Middle frontal gyrus (tissue), 1 donor: ENCODE measurements at regions not wholly inside any gene's neighbourhood (a gene's known extent, or its start where the extent isn't known, plus 50 kb on each side); places are given as distances from the start of the nearest gene placed in this dataset.
A peak's percentile ranks its signal among the peaks of the same experiment; 100 is the strongest.
"Not testable (repeated sequence)": the region's sequence is repeated elsewhere in the genome, so short reads cannot be mapped to it uniquely, and the experiment has no call there.

Experiments used
- DNase-seq: peaks from one replicate; pipeline ENCODE4 v3.0.0-alpha.2; 2015; ENCODE audit warnings: low spot score; ENCODE audit errors: extremely low spot score

GRCh38 chr12:74595696-74596095 lies 58.1 kb downstream of the ATXN7L3B start:
- no peak for DNase-seq

GRCh38 chr12:74598819-74599218 lies 61.2 kb downstream of the ATXN7L3B start:
- DNase-seq = no peak

- no peak for DNase-seq
These were observed 62.3 kb downstream of the ATXN7L3B start for GRCh38 chr12:74599932-74600331.

- not testable (repeated sequence) for DNase-seq
These were observed 63.2 kb downstream of the ATXN7L3B start for GRCh38 chr12:74600817-74601216.

- no peak for DNase-seq
These were observed 65.4 kb downstream of the ATXN7L3B start for GRCh38 chr12:74602881-74603672.

- no peak for DNase-seq
These were observed 70.7 kb downstream of the ATXN7L3B start for GRCh38 chr12:74608231-74608775.

GRCh38 chr12:74610711-74611110 lies 73.1 kb downstream of the ATXN7L3B start:
- DNase-seq = no peak

GRCh38 chr12:74614426-74614825 lies 76.8 kb downstream of the ATXN7L3B start:
- DNase-seq = no peak

DNA sequence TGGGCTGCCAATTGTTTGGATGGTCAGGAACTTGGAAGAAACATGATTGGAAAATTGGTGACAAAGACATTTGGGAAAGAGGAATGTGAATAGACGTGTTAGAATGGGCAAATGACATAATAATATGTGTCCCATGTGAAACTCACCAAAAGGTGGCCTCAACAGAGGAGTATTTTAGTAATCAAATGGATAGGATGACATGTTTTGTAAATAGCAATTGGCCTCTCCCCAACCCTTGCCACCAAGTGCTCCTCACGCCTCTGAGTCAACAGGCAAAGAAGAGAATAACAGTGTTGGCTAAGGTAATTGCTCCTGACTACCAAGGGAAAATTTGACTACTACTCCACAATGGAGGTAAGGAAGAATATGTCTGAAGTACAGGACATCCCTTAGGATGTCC lies 81.4 kb downstream of the ATXN7L3B start:
- no peak for DNase-seq

DNA sequence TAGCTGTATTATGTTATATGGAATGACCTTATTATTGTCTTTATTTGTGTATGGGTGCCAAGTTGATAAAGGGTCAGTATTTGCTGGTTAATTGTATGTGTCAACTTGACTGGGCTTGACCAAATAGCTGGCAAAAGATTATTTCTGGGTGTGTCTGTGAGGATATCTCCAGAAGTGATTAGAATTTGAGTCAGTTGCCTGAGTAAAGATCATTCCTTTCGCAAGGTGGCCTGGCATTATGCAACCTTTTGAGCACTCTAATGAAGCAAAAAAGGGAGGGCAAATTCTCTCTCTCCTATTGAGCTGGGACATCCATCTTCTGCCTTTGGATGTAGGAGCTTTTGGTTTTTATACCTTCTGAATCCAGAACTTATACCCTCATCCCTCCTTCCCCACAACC lies 82.2 kb downstream of the ATXN7L3B start:
- DNase-seq = no peak

- no peak for DNase-seq
These were observed 83.3 kb downstream of the ATXN7L3B start for GRCh38 chr12:74620921-74621320.

- no peak for DNase-seq
These were observed 86.6 kb downstream of the ATXN7L3B start for GRCh38 chr12:74624201-74624600.

DNA sequence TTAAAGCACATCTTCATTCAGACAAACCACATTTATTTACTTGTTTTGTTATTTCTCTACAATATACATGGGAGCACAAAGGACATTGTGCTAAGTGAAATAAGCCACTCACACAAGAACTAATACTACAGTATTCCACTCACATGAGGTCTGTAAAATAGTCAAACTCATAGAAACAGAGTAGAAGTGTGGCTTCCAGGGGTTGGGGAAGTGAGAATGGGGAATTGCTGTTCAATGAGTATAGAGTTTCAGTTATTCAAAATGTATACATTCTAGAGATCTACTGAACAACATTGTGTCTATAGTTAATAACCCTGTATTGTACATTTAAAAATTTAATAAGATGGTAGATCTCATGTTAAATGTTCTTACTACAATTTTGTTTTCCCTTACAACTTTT lies 88.8 kb downstream of the ATXN7L3B start:
- no peak for DNase-seq

- DNase-seq = no peak
These were observed 103.6 kb downstream of the ATXN7L3B start for GRCh38 chr12:74641262-74641661.

- DNase-seq = no peak
These were observed 104.1 kb downstream of the ATXN7L3B start for GRCh38 chr12:74641694-74642093.

DNA sequence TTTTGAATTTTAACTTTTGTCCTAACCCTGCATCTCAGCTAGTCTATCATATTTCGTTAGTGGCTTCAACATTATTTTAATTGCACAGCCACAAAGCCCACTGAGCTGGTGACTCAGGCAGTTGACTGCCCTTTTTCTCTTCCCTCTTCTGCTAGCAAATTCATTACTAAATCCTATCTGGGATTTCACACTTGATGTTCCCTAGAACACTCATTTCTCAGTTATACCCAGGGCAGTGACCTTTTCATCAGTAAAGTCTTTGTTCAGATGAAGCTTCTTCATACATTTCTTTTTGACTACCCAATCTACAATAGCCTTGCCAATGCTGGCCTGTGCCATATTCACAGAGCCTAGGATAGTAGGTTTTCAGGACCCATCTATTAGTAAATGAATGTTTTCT lies 107.0 kb downstream of the ATXN7L3B start:
- no peak for DNase-seq

GRCh38 chr12:74646831-74647230 lies 109.2 kb downstream of the ATXN7L3B start:
- DNase-seq = peak; percentile 22

- no peak for DNase-seq
These were observed 109.6 kb downstream of the ATXN7L3B start for GRCh38 chr12:74647256-74647655.

DNA sequence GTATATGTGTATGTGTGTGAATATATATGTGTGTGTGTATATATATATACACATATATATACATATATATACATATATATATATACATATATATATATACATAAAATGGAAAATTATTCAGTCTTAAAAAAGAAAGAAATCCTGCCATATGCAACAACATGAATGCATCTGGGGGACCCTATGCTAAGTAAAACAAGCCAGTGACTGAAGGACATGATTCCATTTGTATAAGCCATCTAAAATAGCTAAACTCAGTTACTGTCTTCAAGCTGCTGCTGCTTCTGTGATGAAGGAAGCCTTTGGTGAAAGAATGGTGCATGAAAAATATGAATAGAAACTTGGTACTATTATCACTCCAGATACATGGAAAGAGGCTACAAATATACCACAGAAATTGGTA lies 118.6 kb downstream of the ATXN7L3B start:
- no peak for DNase-seq

- no peak for DNase-seq
These were observed 122.8 kb downstream of the ATXN7L3B start for GRCh38 chr12:74660442-74660841.

- no peak for DNase-seq
These were observed 126.3 kb downstream of the ATXN7L3B start for GRCh38 chr12:74663958-74664357.

GRCh38 chr12:74665690-74666089 lies 128.1 kb downstream of the ATXN7L3B start:
- no peak for DNase-seq

DNA sequence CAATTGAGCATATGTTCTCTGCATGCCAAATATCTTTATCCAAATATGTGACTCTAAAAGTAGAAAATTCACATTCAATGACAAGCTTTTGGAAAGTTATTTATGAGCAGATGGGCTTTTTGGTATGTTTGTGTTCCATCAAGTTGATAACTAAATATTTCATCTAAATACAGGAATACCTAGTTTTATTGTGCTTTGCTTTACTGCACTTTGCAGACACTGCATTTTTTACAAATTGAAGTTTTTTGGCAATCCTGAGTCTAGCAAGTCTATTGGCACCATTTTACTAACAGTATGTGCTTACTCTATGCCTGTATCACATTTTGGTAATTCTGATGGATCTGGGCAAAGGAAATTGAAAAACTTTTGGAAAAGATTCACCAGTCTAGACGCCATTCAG lies 133.8 kb downstream of the ATXN7L3B start:
- DNase-seq = no peak
